ENCODE measurements at regions not wholly inside any gene's neighbourhood (a gene's known extent, or its start where the extent isn't known, plus 50 kb on each side); places are given as distances from the start of the nearest gene placed in this dataset.

DNA sequence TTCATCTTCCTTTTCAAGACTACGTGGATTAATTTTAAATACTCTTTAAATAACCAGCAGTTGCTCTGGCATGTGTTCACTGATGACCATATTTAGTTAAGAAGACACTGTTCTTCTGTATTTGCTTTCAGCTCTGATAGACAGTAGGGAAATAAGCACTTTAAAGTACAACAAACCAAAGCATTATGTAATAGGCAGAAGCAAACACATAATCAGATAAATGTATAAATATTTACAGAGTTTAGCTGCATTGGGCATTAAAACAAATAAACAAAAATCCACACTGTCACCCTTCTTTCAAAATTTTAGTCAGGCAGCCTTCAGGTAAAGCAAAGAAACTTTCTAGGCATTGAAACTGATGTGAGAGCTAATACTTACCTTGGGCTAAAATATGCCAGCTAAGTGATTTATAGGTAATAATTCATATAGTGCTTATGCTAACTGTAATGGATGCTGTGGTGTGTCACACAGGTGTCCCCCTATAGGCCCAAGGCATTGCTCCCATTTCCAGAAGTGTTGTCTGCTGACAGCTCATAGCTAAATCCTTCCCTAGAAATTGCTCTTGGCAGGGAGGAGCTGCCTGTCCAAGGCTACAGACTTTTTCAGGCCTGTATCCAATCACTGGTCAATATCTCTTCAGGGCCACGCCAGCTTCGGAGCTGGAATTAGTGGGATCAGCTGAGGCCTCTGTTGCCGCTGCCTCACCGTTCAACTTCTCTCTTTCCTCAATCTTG, 111.5 kb upstream of the CITED2 start:
- DNase-seq, result no peak

DNA sequence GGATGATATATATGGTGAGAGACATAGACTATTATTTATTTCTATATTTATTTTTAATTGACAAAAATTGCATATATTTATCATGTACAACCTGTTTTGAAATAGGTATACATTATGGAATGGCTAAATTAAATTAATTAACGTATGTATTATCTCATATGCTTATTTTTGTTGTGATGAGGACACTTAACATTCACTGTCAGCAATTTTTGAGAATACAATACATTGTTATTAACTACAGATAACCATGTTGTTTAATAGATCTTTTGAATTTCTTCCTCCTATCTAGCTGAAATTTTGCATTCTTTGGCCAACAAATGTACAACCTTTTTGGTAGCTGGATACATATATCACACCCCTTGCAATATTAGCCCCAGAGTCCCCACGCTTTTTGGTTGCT, 110.7 kb upstream of the CITED2 start:
- DNase-seq, result no peak

DNA sequence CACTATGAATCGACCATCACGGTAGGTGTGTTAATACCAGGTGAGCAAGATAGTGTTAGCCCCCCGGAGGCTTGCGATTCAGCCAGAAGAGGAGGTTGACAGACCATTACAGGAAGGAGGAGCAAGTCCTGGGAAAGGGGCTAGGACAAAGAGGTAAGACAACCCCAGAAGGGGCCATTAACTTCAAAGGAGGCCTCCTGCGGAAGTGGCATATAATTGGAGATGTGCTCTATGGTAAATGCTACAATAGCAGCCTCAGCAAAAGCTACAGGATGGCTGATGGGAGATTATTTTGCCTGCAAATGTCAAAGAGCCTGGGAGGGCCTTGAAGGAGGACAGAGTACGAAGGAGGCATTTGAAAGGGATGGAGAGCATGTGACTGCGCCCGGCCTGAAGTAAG, 108.6 kb upstream of the CITED2 start:
- no peak for DNase-seq

DNA sequence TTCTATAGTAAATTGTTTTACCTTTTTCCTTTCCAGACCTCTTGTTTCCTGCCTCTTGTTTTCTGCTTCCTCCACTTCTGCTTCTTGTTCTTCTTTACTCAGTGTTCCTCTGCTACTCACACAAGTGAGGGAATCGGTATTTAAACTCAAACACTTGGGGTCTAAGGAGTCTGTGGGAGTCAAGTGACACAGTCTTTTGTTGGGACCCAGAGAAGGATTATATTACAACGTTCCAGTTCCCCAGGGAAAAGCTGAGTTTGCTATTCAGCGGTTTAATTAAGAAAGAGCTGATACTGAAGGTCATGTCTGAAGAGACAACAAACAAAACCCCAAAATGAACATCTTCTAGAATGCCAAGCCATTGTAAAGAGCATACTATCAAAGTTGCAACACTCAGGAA, 107.8 kb upstream of the CITED2 start:
- DNase-seq, result no peak

DNA sequence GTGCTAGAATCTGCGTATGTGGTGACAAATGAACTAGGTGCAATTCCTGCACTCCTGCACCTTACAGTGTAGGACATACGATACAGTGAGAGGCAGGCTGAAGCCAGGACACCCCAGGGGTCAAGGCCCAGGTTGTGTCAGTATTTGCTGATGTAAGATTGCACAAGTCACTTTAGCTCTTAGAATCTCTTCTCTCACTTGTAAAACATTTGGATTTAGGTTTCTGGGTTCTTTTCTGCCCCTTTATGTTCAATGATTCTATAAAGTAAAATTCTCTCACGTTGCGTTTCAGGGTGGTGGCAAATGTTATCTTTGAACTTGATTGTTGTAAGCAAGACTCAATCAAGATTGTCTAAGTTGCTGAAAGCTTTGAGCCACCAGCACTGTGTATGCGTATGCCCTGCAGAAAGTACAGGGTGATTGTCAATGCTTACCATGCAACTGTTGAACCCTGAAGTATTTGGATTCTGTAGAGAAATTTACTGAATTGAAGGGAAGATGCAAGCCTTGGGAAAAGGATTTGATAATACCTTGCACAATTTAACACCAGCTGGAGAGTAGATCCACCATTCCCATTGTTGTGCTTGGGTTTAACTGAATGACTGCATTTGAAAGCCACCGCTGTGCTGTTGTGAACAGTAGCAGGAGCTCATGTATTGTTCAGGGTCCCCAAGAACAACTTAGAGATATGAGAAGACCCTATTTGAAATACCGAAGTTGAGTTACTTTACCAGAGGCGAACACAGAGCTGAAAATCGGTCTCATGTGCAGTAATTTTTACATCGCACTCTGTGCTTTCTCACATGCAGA, 106.1 kb upstream of the CITED2 start:
- DNase-seq, result no peak

DNA sequence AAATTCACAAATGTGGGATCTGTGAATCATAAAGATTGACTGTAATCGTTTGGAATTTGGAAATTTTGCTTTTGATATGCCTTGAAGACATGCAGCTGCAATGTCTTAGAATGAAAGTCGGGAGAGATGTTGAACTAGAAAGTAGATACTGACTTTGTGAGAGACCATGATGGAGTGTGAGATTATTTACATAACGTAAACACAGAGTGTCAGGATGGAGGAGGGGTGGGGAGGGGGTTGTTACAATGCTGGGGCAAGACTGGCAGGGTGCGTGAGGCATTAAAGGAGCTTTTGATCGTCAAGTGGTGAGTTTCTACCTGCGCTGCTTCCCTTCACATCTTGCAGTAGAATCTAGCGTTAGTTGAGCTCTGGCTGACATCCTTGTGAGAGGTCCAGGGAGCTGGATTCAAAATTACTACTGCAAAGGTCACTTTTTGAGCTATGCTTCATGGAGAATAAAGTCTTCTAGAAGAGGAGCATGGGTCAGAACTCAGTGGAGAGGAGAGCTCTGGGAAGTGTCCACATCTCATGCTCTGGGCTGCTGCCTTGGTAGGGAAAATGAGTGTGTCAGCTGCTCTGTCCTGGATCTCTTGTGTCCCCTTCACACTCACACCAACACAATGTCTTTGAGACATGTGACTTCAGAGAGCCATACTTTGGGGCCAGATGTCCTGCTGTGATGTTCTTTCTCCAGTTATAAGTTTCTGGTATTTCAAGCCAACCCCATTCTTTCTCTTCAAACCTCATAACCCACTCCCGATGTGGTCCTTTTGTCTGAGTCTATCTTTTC, 105.2 kb upstream of the CITED2 start:
- no peak for DNase-seq

DNA sequence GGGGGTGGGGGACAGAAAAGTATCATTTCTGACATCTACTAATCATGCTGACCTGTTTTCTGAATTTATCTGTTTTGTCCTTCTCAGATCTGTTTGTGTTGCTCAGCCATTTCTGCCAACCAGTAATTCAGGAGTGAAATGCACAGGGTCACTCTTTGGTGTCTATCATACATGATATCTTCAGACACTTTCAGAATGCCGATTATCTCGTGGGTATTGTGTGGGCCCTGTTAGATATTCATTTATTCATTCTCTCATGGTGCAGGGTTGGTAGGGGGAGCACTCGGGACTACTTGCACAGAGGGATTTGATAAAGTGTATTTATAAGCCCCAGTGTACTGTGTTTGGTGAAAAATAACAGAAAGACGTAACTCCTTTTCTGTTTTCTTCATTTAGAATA, 101.2 kb upstream of the CITED2 start:
- DNase-seq, result no peak

DNA sequence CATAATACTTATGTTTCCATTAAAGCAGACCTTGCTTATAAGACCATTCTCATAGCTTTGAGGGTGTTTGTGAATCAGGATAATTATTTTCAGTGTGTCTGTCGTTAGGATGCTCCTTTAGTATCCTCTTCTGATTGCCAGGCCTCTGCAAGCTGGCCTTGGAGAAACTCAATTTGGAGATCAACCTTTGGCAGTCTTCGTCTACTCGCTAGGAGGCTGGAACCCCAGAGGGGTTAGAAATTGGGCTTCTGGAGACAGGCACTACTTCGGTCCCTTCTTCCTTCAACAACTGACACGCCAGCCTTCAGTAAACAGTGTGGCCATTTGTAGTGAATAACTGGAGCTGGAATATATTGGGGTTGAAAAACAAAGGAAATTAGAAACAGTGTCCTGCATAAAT, 100.8 kb upstream of the CITED2 start:
- no peak for DNase-seq

DNA sequence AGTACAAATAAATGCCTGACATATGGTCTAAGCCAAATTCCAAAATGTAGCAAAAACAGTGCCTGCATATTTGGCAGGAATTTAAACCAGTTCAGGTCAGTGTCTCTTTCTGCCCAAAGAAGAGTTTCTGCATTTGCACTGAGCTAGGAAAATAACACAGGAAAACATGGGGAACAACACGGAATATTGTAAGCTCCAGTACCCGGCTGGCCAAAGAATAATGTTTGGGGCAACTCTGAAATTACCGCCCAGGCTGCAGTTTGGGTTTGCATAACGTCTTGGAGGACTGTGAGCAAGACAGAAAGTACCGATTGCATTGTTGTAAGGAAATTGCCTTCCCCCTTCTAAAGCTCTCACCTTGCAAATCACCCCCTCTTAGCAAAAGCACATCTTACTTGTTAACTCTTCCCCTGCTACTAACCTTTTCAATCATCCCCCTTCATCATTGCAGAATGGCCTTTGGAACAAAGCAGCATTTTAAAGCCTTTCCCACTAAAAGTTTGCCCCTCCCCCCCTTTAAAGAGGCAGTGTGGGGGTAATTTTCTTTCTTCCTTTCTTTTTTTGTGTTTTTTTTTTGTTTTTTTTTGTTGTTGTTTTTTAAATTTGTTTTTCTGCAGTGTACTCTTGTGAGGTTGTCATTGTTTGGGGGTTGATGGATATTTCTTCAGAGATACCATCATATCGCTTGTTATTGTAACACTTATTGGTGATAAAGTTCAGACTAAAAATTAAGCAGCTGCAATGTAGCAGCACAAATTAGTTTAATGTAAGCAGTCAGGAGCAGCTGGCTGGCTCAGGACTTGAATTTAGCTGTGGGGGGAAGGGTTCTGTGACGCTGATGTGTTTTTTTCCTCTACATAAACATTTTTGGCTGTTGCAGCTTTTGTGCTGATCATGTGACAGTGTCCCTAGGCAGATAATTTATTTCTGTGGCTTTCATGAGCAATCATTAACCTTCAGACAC, 100.0 kb upstream of the CITED2 start:
- no peak for DNase-seq

DNA sequence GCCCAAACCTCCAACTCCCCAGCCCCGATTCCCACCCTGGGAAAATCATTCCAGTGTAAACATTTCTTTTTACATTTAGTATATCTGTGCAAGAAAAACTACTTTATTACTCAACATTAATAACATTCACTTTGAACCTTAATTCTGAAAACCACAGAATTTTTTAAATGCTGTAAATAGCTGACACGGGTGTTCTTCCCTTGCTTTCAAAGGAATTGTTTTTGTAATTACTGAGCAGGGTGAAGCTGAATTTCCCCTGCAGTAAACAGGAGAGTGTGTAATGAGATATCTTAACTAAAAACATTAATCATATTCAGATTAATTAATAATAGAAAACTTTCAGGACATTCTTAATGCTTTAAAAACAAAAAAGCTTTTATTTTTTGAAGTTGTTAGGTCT, 99.3 kb upstream of the CITED2 start:
- no peak for DNase-seq

DNA sequence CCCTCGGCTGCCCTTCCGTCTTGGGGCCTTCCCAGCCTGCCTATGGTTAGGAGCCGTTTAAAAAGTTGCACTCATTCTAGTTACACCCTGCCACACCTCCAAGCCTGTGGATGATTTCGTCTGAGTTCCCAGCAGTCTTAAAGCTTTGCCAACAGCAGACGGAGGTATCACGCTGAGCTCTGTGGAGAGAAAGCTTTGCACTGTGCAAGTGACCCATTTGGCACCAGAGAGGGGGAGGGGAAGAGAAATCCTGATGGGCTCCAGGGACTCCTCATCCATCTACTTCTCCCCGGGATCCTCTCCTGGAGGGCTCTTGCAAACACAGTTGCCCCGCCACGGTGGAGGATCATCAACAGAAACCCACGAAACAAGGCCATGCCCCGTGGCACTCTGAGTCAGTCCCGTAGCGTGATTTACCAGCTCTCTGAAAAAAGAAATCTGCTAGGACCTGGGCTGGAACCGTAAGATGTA, 98.8 kb upstream of the CITED2 start:
- no peak for DNase-seq

DNA sequence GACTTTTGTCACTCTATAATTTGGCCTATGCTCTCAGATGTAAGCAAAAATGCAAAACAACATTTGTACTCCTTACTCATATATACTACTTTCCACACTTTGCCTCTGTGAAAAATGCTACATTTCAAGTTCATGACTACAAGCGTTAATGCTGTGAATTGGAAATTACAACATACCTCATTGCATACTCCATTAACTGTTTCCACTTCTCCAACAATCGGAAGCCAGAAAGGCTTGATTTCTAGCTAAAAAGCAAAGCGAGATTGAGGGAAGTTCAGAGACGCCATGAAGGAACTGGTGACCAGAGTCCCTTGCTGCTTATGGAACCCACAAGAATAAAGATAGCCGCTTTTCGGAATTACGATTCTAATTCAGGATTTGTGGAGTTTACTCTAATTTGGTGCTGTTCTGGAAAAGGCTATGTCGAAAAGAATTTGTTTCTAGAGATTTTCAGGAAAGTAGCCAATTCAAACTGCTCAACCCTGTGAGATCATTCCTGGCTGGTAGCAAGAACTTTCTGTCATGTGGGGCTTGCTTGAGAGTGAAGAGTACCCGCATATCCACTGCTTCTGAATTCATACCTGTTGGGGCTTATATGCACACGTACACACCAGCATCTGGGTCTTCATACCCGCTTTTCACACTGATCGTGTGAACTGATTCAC, 98.0 kb upstream of the CITED2 start:
- no peak for DNase-seq

DNA sequence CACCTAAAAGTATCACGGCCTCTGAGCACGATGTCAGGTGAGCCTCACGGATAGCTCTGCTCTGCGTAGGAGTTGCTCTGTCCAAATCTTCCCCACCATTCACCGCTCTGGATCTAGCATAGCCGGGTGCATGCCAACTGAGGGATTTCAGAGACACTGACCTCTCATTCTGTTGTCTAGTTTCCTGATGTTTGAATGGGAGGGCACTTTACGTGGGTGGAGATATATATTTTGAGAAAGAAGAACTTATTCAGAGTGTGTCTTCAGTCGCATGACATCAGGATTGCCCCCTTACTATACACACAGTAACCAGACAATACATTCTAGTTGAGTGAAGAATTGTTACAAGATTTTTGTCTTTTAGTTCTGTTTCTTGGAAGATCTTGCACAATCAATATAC, 96.5 kb upstream of the CITED2 start:
- DNase-seq, result no peak

DNA sequence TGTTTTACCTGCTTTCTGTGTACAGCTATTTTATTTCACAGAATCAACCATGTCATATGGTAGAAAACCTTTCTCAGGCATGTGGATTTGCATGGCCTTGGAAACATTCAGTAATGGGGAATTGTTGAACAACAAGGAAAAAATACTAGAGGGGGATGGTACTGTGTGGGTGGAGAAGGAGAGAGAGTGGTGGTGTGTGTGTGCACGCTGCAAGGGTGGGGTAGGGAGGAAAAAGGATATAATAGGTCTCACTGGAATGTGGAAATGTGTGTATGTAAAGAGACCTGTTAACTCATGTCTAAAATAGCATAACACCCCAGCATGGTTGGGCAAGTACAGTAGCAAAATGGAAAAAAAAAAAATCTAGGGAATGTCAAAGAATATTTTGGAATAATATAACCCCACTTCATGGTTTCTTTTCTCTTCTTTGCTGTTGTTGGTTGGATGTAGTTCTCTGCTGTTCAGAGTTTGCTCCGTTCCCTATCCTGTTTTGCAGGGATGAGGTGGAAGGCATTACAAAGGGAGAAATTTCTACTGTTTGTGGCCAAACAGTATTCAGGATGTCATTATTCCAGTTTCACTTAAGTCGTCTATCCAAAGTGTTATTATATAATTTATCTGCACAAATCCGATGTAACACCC, 93.9 kb upstream of the CITED2 start:
- DNase-seq, result no peak

DNA sequence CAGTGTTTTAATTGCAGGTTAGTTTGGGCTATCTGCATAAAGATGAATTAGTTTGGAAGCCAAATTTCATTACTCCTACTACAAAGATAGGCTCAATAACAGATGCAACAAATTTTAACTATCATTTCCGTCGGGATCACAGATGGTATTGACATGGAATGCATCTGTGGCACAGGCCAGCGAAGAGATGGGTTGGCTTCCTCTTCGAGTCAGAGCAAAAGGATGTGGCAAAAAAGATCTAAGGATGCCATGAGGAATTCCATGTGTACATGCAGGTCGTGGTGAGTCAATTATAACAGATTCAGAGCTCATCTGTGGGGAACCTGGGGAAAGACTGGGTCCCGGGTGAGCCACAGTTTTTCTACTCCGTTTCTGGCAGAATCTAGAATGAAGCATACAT, 83.0 kb upstream of the CITED2 start:
- no peak for DNase-seq

DNA sequence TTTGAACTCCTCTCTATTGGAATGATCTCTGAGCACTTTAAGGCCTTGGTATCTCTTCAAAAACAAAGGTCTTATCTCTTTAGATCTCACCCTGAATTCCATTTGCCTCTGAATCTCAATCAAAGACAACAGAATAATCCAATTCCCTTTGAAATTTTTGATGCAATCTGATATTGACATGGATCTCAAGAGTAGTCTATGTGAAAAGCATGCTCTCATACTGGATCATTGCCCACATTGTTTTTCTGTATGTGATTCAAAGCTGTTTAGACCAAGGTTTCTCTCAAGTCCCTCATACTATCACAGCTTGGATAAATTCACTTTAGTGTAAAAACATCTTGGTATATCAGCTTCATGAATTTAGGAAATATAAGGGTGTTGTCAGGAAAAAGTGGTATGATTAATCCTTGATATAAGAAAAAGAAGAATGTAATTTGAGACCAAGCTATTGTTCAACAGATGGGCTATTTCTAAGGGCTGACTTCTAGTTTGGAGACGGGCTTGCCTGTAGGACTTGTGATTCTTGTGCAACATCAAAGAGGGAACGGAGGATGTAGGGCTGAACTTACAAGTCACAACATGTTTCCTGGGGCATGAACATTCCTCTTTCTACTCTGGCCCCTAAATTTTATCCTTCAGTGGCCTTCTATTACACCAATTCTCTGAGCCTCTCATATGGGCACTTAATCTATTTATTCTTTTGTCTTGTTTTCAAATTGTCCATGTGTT, 77.9 kb upstream of the CITED2 start:
- no peak for DNase-seq

DNA sequence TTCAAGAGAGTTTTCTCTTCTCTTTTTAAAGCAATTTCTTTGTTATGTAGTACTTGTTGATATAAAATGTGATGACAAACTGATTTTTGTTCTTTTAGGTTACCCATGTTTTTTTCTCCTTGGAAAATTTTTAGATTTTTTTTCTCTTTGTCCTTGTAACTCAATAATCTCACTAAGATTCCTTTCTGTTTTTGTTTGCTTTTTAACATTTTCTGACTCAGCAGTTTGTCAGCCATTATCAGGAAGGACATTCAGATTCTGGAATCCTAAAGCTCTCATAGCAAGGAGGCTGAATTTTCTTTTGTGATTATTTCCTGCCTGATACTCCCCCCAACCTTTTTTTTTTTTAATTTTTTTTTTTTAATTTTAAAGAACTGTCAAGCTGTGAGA, 75.2 kb upstream of the CITED2 start:
- DNase-seq, result no peak

DNA sequence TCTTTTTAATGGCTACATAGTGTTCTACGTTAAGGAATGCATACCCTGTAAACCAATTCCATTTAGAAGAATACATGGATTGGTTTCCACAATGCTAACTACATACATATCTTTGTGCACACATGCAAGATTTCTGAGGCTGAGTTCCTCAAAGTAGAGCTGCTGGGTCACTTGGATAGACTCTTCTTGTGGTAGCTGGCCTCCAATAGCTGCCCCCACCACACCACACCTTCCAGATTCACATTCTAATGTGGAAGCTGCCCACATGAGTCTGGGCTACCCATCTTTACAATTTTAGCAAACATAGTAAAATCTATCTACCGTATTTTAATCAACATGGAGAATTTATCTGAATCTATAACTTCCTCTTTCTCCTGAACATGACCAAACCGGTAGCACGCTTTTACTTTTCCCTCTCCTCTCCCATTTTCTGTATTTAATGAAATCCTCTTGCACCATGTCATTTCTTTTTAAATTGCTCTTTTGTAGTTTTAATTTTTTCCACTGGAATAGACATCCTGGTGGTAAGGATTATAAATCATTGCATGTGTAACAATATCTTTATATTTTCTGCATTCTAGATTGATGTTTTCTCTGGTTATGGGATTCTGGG, 74.7 kb upstream of the CITED2 start:
- no peak for DNase-seq

DNA sequence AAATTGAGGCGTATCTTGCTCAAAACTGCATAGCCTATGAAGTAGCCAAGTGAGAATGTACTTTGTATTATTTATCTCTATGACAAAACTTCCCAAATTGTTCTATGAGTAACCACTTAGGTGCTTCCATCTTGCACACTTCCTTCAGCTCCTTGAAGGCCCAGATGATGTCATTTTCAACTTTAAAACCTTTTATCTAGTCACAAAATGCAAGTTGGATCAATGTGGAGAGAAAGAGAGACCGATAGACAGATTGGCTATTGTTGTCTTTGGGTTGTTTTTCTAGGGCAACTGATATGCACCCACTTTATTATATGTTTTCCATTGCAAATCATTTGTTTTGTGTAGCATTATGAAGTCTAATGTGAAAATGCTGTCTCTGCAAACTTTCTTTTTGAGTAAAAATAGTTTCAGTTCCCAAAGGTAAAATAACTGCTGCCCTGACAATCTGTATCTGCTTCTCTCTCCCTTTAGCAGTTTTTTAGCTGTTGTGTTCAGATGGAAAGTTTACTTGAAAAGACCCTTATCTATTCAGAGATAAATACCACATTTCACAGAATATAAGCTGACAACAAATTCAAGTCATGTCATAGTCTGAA, 73.7 kb upstream of the CITED2 start:
- DNase-seq, result no peak

DNA sequence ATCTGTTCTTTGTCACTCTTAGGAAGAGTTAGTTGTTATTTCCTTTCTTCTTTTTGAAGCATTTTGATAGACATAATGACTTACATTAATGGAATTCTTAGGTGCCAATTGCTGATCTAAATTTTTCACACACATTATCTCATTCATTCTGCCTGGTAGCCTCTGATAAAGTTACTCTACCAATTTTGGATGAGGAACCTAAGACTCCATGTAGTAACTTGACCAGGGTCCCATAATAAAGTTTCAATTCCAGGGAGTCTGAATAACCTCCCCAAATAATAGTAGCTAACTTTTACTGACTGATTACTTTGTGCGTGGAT, 73.2 kb upstream of the CITED2 start:
- no peak for DNase-seq
